ENCODE measurements at regions not wholly inside any gene's neighbourhood (a gene's known extent, or its start where the extent isn't known, plus 50 kb on each side); places are given as distances from the start of the nearest gene placed in this dataset.
"Not testable (repeated sequence)": the region's sequence is repeated elsewhere in the genome, so short reads cannot be mapped to it uniquely, and the experiment has no call there.

- no peak for DNase-seq
These were observed 303.0 kb downstream of the DAD1 start for GRCh38 chr14:22285991-22286390.

- DNase-seq = no peak
These were observed 306.1 kb downstream of the DAD1 start for GRCh38 chr14:22282949-22283348.

- DNase-seq = no peak
These were observed 306.6 kb downstream of the DAD1 start for GRCh38 chr14:22282417-22282816.

GRCh38 chr14:22281447-22281874, 307.6 kb downstream of the DAD1 start:
- DNase-seq = not testable (repeated sequence)

GRCh38 chr14:22280497-22281316, 308.3 kb downstream of the DAD1 start:
- DNase-seq = no peak

- DNase-seq = no peak
These were observed 311.9 kb downstream of the DAD1 start for GRCh38 chr14:22276913-22277816.

- no peak for DNase-seq
These were observed 316.9 kb downstream of the DAD1 start for GRCh38 chr14:22271838-22272799.

GRCh38 chr14:22268875-22269274, 320.1 kb downstream of the DAD1 start:
- DNase-seq = no peak

GRCh38 chr14:22266683-22267082, 322.3 kb downstream of the DAD1 start:
- no peak for DNase-seq

GRCh38 chr14:22266142-22266442, 322.9 kb downstream of the DAD1 start:
- no peak for DNase-seq

- DNase-seq = no peak
These were observed 323.5 kb downstream of the DAD1 start for GRCh38 chr14:22265319-22266141.

GRCh38 chr14:22264759-22265158, 324.3 kb downstream of the DAD1 start:
- no peak for DNase-seq

GRCh38 chr14:22263961-22264360, 325.1 kb downstream of the DAD1 start:
- no peak for DNase-seq

GRCh38 chr14:22262881-22263280, 326.1 kb downstream of the DAD1 start:
- DNase-seq = no peak

- DNase-seq = no peak
These were observed 333.7 kb downstream of the DAD1 start for GRCh38 chr14:22255017-22255950.

- DNase-seq = no peak
These were observed 336.3 kb downstream of the DAD1 start for GRCh38 chr14:22252686-22253085.

GRCh38 chr14:22251090-22251489, 337.9 kb downstream of the DAD1 start:
- no peak for DNase-seq

- DNase-seq = no peak
These were observed 339.3 kb downstream of the DAD1 start for GRCh38 chr14:22249770-22250169.

- DNase-seq = no peak
These were observed 344.9 kb downstream of the DAD1 start for GRCh38 chr14:22243971-22244581.

- not testable (repeated sequence) for DNase-seq
These were observed 350.7 kb downstream of the DAD1 start for GRCh38 chr14:22238320-22238719.

All from COR-L47 (cell line).